ENCODE measurements at regions not wholly inside any gene's neighbourhood (a gene's known extent, or its start where the extent isn't known, plus 50 kb on each side); places are given as distances from the start of the nearest gene placed in this dataset.

DNA sequence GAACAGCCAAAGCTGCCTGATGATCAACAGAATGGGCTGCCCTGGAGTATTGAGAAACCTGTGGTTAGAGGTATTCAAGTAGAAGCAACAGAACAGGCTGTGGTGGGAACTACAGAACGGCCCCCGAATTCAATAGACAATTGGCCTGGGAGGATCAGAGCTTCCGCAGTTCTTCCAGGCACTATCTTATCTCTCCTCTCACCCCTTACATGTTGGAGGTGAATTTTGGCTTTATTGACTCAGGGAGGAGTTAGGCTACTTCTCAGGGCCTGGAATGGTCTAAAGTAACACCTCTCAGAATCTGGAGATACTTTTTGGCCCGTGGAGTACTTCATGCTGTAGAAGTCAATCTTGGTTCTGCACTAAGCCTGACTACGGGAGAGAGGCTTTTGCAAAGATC, 253.0 kb downstream of the PRDM2 start:
- TF ChIP-seq RAD21 (conservative IDR thresholded peaks at IDR 0.05 in 1 of 2, IDR thresholded peaks at IDR 0.05 in 1 of 2): no peak
- TF ChIP-seq POLR2A (IDR thresholded peaks at IDR 0.05; ENCODE audit: low read length): no peak
- TF ChIP-seq, protein P1, sequence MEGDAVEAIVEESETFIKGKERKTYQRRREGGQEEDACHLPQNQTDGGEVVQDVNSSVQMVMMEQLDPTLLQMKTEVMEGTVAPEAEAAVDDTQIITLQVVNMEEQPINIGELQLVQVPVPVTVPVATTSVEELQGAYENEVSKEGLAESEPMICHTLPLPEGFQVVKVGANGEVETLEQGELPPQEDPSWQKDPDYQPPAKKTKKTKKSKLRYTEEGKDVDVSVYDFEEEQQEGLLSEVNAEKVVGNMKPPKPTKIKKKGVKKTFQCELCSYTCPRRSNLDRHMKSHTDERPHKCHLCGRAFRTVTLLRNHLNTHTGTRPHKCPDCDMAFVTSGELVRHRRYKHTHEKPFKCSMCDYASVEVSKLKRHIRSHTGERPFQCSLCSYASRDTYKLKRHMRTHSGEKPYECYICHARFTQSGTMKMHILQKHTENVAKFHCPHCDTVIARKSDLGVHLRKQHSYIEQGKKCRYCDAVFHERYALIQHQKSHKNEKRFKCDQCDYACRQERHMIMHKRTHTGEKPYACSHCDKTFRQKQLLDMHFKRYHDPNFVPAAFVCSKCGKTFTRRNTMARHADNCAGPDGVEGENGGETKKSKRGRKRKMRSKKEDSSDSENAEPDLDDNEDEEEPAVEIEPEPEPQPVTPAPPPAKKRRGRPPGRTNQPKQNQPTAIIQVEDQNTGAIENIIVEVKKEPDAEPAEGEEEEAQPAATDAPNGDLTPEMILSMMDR (IDR thresholded peaks at IDR 0.05): no peak
- TF ChIP-seq FOSL2 (IDR thresholded peaks at IDR 0.05): no peak
- TF ChIP-seq FOSL2 (CRISPR knock-in tag; IDR thresholded peaks at IDR 0.05): no peak
- no peak for TF ChIP-seq JUN (IDR thresholded peaks at IDR 0.05)
- TF ChIP-seq, protein P2, sequence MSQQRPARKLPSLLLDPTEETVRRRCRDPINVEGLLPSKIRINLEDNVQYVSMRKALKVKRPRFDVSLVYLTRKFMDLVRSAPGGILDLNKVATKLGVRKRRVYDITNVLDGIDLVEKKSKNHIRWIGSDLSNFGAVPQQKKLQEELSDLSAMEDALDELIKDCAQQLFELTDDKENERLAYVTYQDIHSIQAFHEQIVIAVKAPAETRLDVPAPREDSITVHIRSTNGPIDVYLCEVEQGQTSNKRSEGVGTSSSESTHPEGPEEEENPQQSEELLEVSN (IDR thresholded peaks at IDR 0.05; ENCODE audit: borderline replicate concordance, low read depth): no peak
- no peak for TF ChIP-seq BHLHE40 (IDR thresholded peaks at IDR 0.05; ENCODE audit: low read depth, low read length)
- TF ChIP-seq CEBPB (IDR thresholded peaks at IDR 0.05): no peak
- TF ChIP-seq, protein P3, sequence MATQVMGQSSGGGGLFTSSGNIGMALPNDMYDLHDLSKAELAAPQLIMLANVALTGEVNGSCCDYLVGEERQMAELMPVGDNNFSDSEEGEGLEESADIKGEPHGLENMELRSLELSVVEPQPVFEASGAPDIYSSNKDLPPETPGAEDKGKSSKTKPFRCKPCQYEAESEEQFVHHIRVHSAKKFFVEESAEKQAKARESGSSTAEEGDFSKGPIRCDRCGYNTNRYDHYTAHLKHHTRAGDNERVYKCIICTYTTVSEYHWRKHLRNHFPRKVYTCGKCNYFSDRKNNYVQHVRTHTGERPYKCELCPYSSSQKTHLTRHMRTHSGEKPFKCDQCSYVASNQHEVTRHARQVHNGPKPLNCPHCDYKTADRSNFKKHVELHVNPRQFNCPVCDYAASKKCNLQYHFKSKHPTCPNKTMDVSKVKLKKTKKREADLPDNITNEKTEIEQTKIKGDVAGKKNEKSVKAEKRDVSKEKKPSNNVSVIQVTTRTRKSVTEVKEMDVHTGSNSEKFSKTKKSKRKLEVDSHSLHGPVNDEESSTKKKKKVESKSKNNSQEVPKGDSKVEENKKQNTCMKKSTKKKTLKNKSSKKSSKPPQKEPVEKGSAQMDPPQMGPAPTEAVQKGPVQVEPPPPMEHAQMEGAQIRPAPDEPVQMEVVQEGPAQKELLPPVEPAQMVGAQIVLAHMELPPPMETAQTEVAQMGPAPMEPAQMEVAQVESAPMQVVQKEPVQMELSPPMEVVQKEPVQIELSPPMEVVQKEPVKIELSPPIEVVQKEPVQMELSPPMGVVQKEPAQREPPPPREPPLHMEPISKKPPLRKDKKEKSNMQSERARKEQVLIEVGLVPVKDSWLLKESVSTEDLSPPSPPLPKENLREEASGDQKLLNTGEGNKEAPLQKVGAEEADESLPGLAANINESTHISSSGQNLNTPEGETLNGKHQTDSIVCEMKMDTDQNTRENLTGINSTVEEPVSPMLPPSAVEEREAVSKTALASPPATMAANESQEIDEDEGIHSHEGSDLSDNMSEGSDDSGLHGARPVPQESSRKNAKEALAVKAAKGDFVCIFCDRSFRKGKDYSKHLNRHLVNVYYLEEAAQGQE (IDR thresholded peaks at IDR 0.05): no peak
- TF ChIP-seq USF2 (IDR thresholded peaks at IDR 0.05): no peak
- no peak for TF ChIP-seq ELK1 (IDR thresholded peaks at IDR 0.05; ENCODE audit: low read depth, low read length)
- no peak for TF ChIP-seq RARB (CRISPR knock-in tag; IDR thresholded peaks at IDR 0.05)
- TF ChIP-seq JUNB (IDR thresholded peaks at IDR 0.05): no peak
